ENCODE measurements at regions not wholly inside any gene's neighbourhood (a gene's known extent, or its start where the extent isn't known, plus 50 kb on each side); places are given as distances from the start of the nearest gene placed in this dataset.

- Histone ChIP-seq H3K27me3 (no peaks in the 10 kb centered on the region), H3K36me3 (no peaks in the 10 kb centered on the region), H3K9me3 (no peaks in the 10 kb centered on the region), H3K27ac (no peak overlapping the region), H3K4me1 (no peaks in the 10 kb centered on the region), H3K4me3 (no peak overlapping the region)
- intact Hi-C loops (cut with DNase I), result no loop called here
- 94 to 95% methylated on average over 5 of the region's 5 CpGs for WGBS, 2 donors
- TF ChIP-seq CTCF (IDR thresholded peaks at IDR 0.05), result no peak
- no peak for DNase-seq
- ATAC-seq, result no peak
Measured at GRCh38 chr21:28464988-28465387, 527.7 kb downstream of the LTN1 start.

- no peaks in the 10 kb centered on the region for H3K4me1 ChIP-seq
- no peak overlapping the region for H3K4me3 ChIP-seq
- intact Hi-C loops (cut with DNase I), result no loop called here
- DNase-seq, result no peak
- H3K27me3 ChIP-seq, result no peaks in the 10 kb centered on the region
- no peak for ATAC-seq
- TF ChIP-seq CTCF (IDR thresholded peaks at IDR 0.05), result no peak
- no peak overlapping the region for H3K27ac ChIP-seq
- H3K9me3 ChIP-seq, result no peaks in the 10 kb centered on the region
- no peaks in the 10 kb centered on the region for H3K36me3 ChIP-seq
Measured at GRCh38 chr21:28464095-28464494, 528.6 kb downstream of the LTN1 start.

GRCh38 chr21:28459193-28459592 is 533.5 kb downstream of the LTN1 start:
- H3K36me3 ChIP-seq, result no peaks in the 10 kb centered on the region

GRCh38 chr21:28458446-28458845 is 534.2 kb downstream of the LTN1 start:
- DNase-seq, result no peak
- TF ChIP-seq CTCF (IDR thresholded peaks at IDR 0.05), result no peak
- no peaks in the 10 kb centered on the region for H3K36me3 ChIP-seq
- no peaks in the 10 kb centered on the region for H3K4me1 ChIP-seq
- no peaks in the 10 kb centered on the region for H3K9me3 ChIP-seq
- WGBS, 2 donors, result 87 to 89% methylated on average over 1 of the region's 1 CpG
- no peak for ATAC-seq
- intact Hi-C loops (cut with DNase I), result no loop called here
- H3K4me3 ChIP-seq, result no peak overlapping the region
- H3K27ac ChIP-seq, result no peak overlapping the region
- no peaks in the 10 kb centered on the region for H3K27me3 ChIP-seq

More at GRCh38 chr21:28459193-28459592, 533.5 kb downstream of the LTN1 start:
- Histone ChIP-seq H3K4me1 (no peaks in the 10 kb centered on the region), H3K4me3 (no peak overlapping the region), H3K27ac (no peak overlapping the region), H3K9me3 (no peaks in the 10 kb centered on the region), H3K27me3 (no peaks in the 10 kb centered on the region)
- DNase-seq (no peak), ATAC-seq (no peak)
- no peak for TF ChIP-seq CTCF (IDR thresholded peaks at IDR 0.05)
- intact Hi-C loops (cut with DNase I), result no loop called here
- WGBS, 2 donors, result 86 to 91% methylated on average over 2 of the region's 2 CpGs

- DNase-seq (no peak), ATAC-seq (no peak)
- Histone ChIP-seq H3K4me1 (no peaks in the 10 kb centered on the region), H3K36me3 (no peaks in the 10 kb centered on the region), H3K27me3 (no peaks in the 10 kb centered on the region), H3K27ac (no peak overlapping the region), H3K4me3 (no peak overlapping the region), H3K9me3 (no peaks in the 10 kb centered on the region)
- TF ChIP-seq CTCF (IDR thresholded peaks at IDR 0.05), result no peak
- 73 to 79% methylated on average over 4 of the region's 4 CpGs for WGBS, 2 donors
- intact Hi-C loops (cut with DNase I), result no loop called here
Measured at GRCh38 chr21:28455253-28455600, 537.5 kb downstream of the LTN1 start.

Measured in heart right ventricle (tissue), 16 donors.